Mucosa of stomach (tissue), 1 donor: ENCODE measurements at regions not wholly inside any gene's neighbourhood (a gene's known extent, or its start where the extent isn't known, plus 50 kb on each side); places are given as distances from the start of the nearest gene placed in this dataset.

ENCODE experiments used
- H3K27me3 ChIP-seq: one replicate; pipeline ENCODE4 v1.7.0; 2013; ENCODE audit warnings: mild to moderate bottlenecking, low read length; ENCODE audit not compliant: control insufficient read depth, insufficient read depth
- H3K36me3 ChIP-seq: one replicate; pipeline ENCODE4 v1.7.0; 2013; ENCODE audit warnings: low read length; ENCODE audit not compliant: control insufficient read depth, insufficient read depth
- H3K4me1 ChIP-seq: one replicate; pipeline ENCODE4 v1.7.0; 2013; ENCODE audit warnings: mild to moderate bottlenecking, low read length; ENCODE audit not compliant: control insufficient read depth, insufficient read depth
- H3K4me3 ChIP-seq: one replicate; pipeline ENCODE4 v1.7.0; 2013; ENCODE audit warnings: low read length
- H3K9ac ChIP-seq: one replicate; pipeline ENCODE4 v1.7.0; 2013; ENCODE audit warnings: mild to moderate bottlenecking, low read length, moderate library complexity
- H3K9me3 ChIP-seq: one replicate; pipeline ENCODE4 v1.7.0; 2013; ENCODE audit warnings: mild to moderate bottlenecking, low read length, moderate library complexity; ENCODE audit not compliant: control insufficient read depth
- donor health status: Pancreatic carcinoma.

DNA sequence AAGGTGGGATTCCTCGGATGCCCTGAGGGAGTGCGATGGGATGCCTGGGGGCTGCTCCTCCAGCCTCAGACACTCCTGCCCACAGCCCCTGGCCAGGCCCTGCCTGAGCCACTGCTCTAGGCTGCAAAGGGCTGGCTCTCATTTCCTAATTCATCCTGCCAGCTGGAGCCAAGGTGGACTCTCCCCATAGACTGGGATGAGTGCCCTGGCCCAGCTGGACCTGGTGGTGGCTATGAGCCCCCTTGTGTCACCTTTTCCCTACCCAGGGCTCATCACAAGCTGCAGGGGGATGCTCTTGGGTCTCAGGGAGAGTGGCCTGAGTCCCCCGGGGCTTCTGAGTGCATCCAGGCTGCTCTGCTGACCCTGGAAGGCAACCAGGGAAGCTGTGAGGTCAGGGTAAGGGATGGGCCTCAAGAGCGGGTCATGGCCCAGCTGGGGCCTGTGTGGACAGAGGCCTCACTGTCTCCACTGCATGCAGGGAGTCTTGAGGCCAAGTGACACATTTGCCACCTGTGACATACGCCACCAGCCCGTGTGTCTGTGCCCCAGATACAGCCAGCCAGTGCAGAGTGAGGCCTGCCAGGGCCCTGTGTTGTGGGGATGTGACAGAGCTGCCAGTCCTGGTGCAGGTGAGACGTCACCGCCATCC is 102.7 kb upstream of the IER5L start:
- peaks cover 13% of the 10 kb centered on the region for H3K4me1 ChIP-seq
- no peaks in the 10 kb centered on the region for H3K36me3 ChIP-seq
- H3K9ac ChIP-seq: no peak overlapping the region
- peaks cover 3% of the 10 kb centered on the region for H3K27me3 ChIP-seq
- H3K9me3 ChIP-seq: no peaks in the 10 kb centered on the region
- no peak overlapping the region for H3K4me3 ChIP-seq

DNA sequence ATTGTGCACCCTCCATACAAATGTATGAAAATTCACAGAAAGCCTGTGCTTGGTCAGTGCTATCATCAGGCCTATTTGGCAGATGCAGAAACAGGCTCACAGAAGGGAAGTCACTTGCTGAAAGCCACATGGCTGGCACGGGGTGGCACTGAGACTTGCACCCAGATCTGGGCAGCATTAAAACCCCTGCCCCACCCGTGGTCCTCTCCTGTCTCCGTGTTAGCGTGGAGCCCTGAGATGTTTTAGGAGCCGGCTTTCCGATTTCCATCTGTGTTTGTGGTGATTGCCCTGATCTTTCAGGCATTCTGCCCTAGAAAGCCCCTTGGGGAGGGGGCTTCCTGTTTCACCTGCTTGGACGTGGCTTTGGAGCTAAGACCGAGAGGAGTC is 102.2 kb upstream of the IER5L start:
- Histone ChIP-seq H3K4me3 (no peak overlapping the region), H3K27me3 (peaks cover 3% of the 10 kb centered on the region), H3K36me3 (no peaks in the 10 kb centered on the region), H3K9ac (no peak overlapping the region), H3K9me3 (no peaks in the 10 kb centered on the region), H3K4me1 (peaks cover 13% of the 10 kb centered on the region)

DNA sequence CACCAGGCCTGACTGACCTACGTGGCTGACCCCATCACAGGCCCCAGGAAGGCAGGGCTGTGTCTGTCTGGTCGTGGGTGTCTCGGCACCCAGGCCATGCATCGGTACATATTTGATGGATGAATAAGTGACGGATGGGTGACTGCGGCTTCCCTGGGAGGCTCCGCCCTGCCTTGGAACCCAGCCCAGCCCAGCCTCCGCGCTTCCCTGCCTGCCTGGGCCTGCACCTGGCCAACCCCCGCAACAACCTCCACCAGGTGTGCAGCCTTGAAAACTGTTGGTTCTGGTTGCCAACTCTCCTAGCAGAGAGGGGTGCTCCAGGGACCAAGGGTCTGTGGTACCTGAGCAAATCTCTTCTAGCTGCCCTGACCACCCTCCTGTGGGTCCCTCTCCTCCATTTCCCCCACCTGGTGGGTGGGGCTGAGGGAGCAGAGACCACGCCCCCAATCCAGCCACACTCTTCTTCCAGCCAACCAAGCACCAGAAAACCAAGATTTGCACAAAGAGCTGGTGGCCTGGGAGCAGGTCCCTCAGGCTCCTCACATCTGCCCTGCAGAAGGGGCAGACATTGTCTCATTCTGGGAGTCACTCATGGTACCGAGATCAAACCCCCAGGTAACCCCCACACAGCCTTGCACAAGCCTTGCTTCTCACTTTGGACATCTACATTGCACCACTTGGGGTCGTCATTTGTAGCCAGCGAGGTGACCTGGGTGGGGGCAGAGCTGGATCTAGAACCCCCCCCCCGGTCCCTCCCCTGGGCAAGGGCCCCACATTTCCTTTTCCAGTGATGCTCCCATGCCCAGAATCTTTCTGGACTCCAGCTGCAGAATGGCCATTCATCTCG is 100.6 kb upstream of the IER5L start:
- Histone ChIP-seq H3K27me3 (peaks cover 3% of the 10 kb centered on the region), H3K4me3 (no peak overlapping the region), H3K9me3 (no peaks in the 10 kb centered on the region), H3K36me3 (no peaks in the 10 kb centered on the region), H3K9ac (no peak overlapping the region), H3K4me1 (peaks cover 13% of the 10 kb centered on the region)

DNA sequence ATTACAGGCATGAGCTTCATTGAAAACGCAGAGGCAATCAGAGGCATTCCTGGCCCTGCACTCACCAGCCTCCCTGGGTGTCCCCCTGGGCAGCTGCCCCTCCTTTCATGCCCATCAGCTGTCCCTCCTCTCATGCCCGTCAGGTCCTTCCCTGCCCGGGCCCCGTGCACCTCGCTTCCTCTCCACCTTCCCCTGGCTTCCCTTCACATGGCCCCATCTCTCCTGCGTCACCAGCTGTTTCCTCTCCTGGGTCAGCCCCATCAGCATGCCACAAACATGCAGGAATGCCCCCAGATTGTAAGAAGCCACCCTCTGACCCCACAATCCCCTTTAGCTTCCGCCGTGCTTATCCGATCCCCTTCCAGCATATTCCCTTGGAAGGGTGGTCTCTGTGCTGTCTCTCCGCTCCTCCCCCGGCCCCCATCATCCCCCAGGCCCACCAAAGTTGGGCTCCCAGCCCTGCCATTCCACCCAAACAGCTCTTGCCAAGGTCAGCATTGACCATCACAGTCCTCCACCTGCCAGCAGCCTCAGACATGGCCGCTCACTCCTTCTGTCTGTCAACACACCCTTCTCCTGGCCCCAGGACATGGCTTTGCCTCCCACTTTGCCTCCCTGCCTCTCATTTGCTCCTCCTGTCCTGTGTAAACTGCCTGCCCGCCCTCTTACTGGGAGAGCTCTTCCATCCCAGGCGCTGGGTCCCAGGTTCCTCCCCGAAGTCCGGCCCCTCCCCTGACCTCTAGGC is 98.6 kb upstream of the IER5L start:
- Histone ChIP-seq H3K4me1 (peaks cover 8% of the 10 kb centered on the region), H3K9me3 (no peaks in the 10 kb centered on the region), H3K4me3 (no peak overlapping the region), H3K9ac (no peak overlapping the region), H3K27me3 (peaks cover 3% of the 10 kb centered on the region), H3K36me3 (no peaks in the 10 kb centered on the region)

DNA sequence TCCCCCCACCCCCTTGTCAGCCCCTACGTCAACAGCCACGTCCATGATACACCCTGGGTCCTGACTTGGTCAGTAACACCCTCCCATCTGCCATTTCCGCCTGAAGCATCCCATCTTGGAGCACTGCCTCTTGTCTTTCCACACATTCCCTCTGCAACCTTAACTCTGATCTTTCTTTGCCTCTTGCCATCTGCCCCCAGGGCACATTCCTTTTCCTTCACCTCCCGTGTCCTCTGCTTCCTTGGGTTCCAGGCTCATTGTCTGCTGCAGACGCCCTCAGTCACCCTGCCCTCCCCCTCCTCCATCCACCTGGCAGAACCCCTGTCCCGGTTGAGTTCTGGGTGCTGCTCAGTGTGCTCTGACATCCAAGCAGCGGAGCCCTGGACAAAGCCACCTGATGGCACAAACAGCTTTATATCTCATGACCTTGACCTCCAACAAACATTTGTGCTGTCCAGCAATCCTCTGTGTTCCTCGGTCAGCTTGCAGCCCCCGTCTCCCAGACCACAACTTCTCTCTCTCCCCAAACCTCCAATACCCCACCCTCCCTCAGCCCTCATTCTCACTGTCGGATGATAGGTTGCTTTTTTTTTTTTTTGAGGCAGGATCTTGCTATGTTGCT is 97.7 kb upstream of the IER5L start:
- Histone ChIP-seq H3K9me3 (no peaks in the 10 kb centered on the region), H3K36me3 (no peaks in the 10 kb centered on the region), H3K27me3 (peaks cover 3% of the 10 kb centered on the region), H3K4me1 (peaks cover 8% of the 10 kb centered on the region), H3K4me3 (no peak overlapping the region), H3K9ac (no peak overlapping the region)

DNA sequence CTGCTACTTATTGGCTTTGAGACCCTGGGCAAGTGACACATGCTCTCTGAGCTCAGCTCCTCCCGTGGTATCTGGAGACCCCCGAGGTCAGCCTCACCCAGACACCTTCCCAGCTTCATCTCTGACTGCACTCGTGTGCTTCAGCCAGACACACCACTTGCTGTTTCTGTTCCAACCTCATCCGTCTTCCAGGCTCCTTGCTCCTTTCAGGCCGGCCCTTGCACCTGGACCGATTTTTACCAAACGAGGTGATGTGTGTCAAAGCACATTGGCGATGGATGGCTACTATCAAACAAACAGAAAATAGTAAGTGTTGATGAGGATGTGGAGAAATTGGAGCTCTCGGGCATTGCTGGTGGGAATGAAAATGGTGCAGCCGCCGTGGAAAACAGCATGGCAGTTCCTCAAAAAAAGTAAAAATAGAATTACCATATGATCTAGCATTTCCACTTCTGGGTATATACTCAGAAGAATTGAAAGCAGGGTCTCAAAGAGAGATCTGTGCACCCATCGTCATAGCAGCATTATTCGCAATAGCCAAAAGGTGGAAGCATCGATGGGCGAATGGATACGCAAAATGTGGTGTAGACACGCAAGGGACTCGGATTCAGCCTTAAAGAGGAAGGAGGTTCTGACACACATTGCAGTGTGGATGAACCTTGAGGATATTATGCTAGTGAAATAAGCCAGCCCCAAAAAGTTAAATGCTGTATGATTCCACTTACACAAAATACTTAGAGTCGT is 96.1 kb upstream of the IER5L start:
- H3K27me3 ChIP-seq: peaks cover 3% of the 10 kb centered on the region
- H3K4me1 ChIP-seq: peaks cover 8% of the 10 kb centered on the region
- no peaks in the 10 kb centered on the region for H3K9me3 ChIP-seq
- no peak overlapping the region for H3K9ac ChIP-seq
- H3K4me3 ChIP-seq: no peak overlapping the region
- H3K36me3 ChIP-seq: no peaks in the 10 kb centered on the region

DNA sequence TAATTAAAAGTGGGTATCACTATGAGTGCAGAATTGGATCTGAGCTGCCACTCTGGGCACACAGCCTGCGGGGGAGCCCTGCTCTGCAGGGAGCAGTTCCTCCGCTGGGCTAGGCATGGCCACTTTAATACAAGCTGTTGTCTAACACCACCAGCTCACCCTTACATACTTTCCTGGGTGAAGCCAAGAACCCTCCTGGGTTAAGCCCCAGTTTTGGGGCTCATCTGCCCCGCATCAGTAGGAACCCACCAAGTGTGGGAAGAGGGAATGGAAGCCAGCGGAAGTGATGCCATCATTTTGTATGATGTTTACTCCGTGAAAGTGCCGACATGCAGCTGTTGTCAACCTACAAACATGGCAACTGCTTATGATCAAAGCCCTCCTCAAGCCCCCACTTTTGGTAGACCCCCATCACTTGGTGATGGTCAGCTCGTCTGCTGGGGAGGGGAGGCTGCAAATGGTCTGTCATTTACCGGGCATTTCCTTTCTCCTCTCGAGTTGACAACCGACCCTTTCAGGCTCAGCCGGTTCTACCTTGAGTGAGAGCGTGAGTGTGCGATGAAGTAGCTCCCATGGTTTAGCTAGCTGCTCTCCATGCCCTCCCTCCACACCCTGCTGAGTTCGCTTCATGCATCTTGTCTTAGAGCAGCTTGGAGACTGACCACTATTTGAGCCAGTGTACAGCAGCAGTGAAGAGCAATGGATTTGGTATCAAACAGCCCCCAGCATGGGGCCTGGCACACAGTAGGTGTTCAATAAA is 95.3 kb upstream of the IER5L start:
- H3K9ac ChIP-seq: no peak overlapping the region
- peaks cover 3% of the 10 kb centered on the region for H3K27me3 ChIP-seq
- no peak overlapping the region for H3K4me3 ChIP-seq
- H3K36me3 ChIP-seq: no peaks in the 10 kb centered on the region
- no peaks in the 10 kb centered on the region for H3K9me3 ChIP-seq
- H3K4me1 ChIP-seq: peaks cover 2% of the 10 kb centered on the region

DNA sequence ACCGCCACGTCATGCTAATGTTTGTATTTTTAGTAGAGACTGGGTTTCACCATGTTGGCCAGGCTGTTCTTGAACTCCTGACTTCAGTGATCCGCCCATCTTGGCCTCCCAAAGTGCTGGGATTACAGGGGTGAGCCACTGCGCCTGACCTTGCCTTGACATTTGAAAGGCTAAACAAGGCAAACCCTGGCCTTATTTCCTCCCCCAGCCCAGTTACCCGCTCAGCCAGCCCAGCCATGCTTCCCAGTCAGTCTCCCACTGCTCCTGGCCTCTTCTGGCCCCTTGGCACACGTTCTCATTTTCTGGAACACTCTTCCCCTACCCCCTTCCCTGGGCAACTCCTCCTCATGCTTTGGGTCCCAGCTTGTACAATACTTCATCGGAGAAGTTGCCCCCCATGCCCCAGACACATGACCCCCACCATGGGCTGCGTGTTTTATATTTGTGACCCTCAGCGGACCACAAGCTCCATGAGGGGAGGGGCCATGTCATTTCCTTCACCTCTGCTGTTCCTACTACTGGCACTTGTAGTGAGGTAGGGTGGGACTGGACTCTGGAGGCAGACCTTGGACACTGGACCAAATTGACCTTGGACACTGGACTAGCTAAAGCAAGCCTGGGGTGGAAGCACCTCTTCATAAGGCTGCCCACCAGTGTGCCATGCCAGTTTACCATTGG is 94.4 kb upstream of the IER5L start:
- H3K9ac ChIP-seq: no peak overlapping the region
- H3K9me3 ChIP-seq: no peaks in the 10 kb centered on the region
- H3K4me1 ChIP-seq: no peaks in the 10 kb centered on the region
- peaks cover 3% of the 10 kb centered on the region for H3K27me3 ChIP-seq
- H3K4me3 ChIP-seq: no peak overlapping the region
- no peaks in the 10 kb centered on the region for H3K36me3 ChIP-seq

DNA sequence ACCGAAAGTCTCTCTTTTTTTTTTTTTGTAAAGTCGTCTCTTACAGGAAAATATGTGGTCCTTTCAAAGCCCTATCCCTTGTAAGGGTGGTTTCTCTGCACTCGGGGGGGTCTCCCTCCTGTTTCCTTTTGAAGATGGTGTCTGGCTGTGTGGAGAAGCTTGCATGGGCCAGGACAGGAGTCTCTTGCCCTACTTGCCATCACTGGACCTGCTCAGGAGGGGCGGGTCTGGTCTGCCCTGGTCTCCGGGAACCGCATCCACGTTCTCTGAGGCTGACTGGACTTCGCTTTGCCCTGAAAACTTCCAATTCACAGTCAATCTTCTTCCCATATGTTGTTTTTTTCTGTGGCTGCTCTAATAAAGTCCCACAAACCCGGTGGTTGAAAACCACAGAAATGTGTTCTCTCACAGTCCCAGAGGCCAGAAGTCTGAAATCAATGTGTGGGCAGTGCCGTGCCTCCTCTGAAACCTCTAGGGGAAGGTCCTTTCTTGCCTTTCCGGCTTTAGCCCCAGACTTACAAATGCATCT is 92.9 kb upstream of the IER5L start:
- Histone ChIP-seq H3K27me3 (no peaks in the 10 kb centered on the region), H3K4me1 (no peaks in the 10 kb centered on the region), H3K9me3 (no peaks in the 10 kb centered on the region), H3K9ac (no peak overlapping the region), H3K4me3 (no peak overlapping the region), H3K36me3 (no peaks in the 10 kb centered on the region)

DNA sequence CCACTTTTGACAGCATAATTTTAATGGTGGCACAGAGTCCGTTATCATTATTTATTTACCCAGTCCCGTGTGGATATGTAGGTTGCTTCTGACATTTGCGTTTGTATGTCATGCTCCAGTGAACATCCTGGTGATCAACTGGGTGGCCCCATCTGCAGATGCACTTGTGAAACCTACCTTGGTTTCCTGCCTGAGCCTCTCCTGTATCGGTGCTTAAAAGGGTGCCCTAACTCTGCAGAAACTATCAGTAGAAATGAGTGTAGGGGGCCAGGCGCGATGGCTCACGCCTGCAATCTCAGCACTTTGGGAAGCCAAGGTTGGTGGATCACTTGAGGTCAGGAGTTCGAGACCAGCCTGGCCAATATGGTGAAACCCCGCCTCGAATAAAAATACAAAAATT is 92.1 kb upstream of the IER5L start:
- no peaks in the 10 kb centered on the region for H3K9me3 ChIP-seq
- no peak overlapping the region for H3K4me3 ChIP-seq
- H3K27me3 ChIP-seq: no peaks in the 10 kb centered on the region
- H3K4me1 ChIP-seq: no peaks in the 10 kb centered on the region
- no peaks in the 10 kb centered on the region for H3K36me3 ChIP-seq
- H3K9ac ChIP-seq: no peak overlapping the region
